ENCODE measurements at regions not wholly inside any gene's neighbourhood (a gene's known extent, or its start where the extent isn't known, plus 50 kb on each side); places are given as distances from the start of the nearest gene placed in this dataset.

GRCh38 chr14:104302794-104303405, 164.5 kb downstream of the KIF26A start:
- no peak overlapping the region for H3K4me3 ChIP-seq (ENCODE audit: low read depth, low read length)
- TF ChIP-seq CTCF (IDR thresholded peaks at IDR 0.05; ENCODE audit: control insufficient read depth, extremely low read depth, insufficient read depth) = no peak

DNA sequence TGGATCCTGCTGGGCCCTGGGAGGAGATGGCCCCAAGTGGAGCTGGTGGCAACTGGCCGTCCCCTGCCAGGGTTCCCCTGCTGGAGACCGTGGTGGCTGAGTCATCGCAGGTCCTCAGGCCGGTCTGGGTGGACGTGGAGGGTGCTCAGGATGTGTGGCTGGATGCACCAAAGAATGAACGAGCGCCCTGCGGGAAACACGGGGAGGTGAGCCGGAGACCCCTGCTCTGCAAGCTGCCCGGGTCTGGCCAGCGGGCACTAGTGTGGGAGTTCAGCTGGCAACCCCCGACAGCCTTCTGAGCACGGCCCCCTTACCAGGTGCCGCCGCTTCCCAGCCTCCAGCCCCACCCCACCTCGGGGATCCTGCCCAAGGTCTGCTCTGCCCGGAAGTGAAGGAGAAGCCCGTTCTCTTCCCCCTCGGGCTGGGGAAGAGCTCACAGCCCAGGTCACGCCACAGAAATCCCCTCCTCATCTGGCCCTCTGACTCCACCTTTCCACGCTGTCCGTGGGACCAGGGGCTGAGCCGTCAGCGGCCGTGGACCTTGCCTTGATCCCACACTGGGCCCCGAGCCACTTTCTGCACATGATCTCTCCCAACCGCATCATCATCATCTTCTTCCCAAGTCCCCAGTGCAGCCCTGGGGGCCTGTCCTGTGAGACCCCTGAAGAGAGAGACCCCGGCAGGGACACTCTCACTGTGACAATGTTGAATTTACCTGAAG, 165.5 kb downstream of the KIF26A start:
- H3K4me3 ChIP-seq (ENCODE audit: low read depth, low read length) = no peak overlapping the region
- TF ChIP-seq CTCF (IDR thresholded peaks at IDR 0.05; ENCODE audit: control insufficient read depth, extremely low read depth, insufficient read depth) = no peak
- no peak for DNase-seq (ENCODE audit: low read depth)

More at GRCh38 chr14:104302794-104303405, 164.5 kb downstream of the KIF26A start:
- no peak for DNase-seq (ENCODE audit: low read depth)

DNA sequence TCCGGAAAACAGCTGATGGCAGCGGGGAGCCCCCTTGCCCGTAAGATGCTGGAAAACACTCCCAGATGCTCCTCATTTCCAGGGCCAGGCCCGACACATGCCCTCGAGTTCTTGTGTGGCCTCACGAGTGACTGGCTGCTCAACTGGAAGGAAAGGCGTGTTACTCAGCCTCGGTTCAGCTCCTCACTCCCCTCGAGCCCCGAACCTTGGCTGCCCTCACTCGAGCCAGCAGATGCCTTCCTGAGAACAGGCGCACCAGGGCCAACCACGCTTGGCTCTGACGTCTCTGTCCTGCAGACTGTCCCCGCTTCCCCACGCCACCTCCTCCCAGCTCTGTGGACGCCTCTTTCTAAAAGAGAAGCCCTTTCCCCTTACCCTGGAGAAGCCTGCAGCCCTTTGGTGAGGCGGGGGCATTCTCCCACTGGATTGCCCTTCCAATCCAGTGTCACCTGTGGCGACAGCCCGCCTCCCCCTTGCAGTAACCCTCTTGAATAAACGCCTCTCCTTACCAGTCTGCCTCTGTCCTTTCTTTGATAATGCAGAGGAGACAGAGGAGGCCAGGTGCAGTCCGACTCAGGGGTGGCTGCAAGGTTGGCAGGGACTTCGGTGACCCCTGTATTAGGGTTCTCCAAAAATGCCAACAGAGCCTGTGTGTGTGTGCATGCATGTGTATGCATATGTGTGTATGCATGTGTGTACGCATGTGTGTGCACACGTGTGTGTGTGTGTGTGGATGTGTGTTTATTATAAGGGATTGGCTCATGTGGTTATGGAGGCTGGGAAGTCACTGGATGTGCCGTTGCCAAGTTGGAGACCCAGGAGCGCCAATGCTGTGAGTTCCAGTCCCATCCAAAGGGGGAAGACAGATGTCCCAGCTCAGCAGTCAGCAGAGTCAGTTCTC, 166.3 kb downstream of the KIF26A start:
- H3K4me3 ChIP-seq (ENCODE audit: low read depth, low read length) = no peak overlapping the region
- no peak for TF ChIP-seq CTCF (IDR thresholded peaks at IDR 0.05; ENCODE audit: control insufficient read depth, extremely low read depth, insufficient read depth)
- DNase-seq (ENCODE audit: low read depth) = no peak

- TF ChIP-seq CTCF (IDR thresholded peaks at IDR 0.05; ENCODE audit: control insufficient read depth, extremely low read depth, insufficient read depth) = no peak
- H3K4me3 ChIP-seq (ENCODE audit: low read depth, low read length) = no peak overlapping the region
- DNase-seq (ENCODE audit: low read depth) = no peak
Observed at GRCh38 chr14:104305511-104306449, 167.4 kb downstream of the KIF26A start.

GRCh38 chr14:104306450-104307040, 168.2 kb downstream of the KIF26A start:
- H3K4me3 ChIP-seq (ENCODE audit: low read depth, low read length) = no peak overlapping the region
- DNase-seq (ENCODE audit: low read depth) = no peak
- no peak for TF ChIP-seq CTCF (IDR thresholded peaks at IDR 0.05; ENCODE audit: control insufficient read depth, extremely low read depth, insufficient read depth)

DNA sequence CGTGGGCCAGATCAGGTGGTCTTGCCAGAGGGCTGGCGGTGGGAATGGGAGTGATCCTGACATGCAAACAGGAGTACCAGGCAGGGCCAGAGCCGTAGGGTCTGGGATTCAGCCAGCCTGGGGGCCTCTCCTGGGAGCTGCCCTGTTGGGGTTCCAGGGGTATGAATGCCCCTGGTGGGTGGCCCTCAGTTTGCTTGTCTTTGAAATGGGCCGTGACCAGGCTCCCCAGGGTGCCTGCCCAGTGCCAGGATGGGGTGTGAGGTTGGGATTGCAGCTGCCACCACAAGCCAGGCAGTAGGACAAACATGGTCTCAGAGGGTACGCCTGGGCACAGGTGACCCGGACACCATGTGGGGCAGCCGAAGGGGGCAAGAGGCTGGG, 168.8 kb downstream of the KIF26A start:
- no peak overlapping the region for H3K4me3 ChIP-seq (ENCODE audit: low read depth, low read length)
- TF ChIP-seq CTCF (IDR thresholded peaks at IDR 0.05; ENCODE audit: control insufficient read depth, extremely low read depth, insufficient read depth) = no peak
- no peak for DNase-seq (ENCODE audit: low read depth)

All from LNCaP clone FGC (cell line).